Gastrocnemius medialis (tissue), 4 donors: ENCODE measurements at regions not wholly inside any gene's neighbourhood (a gene's known extent, or its start where the extent isn't known, plus 50 kb on each side); places are given as distances from the start of the nearest gene placed in this dataset.

Experiments
- CTCF ChIP-seq, 5 experiments: fragments of 450-650 bp in 3 of 5; fragments of 200-600 bp in 2 of 5; sonication (generic) in 2 of 5; IDR thresholded peaks in 4 of 5; conservative IDR thresholded peaks in 1 of 5; 1 replicate in 4 of 5; 2 replicates in 1 of 5; pipeline ENCODE4 v1.5.1; 2016 to 2019; ENCODE audit warnings: antibody characterized with exemption in 5 of 5, mild to moderate bottlenecking in 3 of 5, moderate library complexity in 3 of 5
- POLR2A ChIP-seq, 2 donors: fragments of 450-650 bp; IDR thresholded peaks; one replicate each; pipeline ENCODE4 v1.6.1; 2017; ENCODE audit warnings: antibody characterized with exemption in 2 of 2, mild to moderate bottlenecking in 2 of 2, moderate library complexity in 2 of 2

- TF ChIP-seq CTCF (IDR thresholded peaks at IDR 0.05 in 4 of 5, conservative IDR thresholded peaks at IDR 0.05 in 1 of 5) = no peak
- no peak for TF ChIP-seq POLR2A (IDR thresholded peaks at IDR 0.05)
Observed at GRCh38 chr1:38201431-38201830, 154.8 kb upstream of the POU3F1 start.
